Naive thymus-derived CD4-positive, alpha-beta T cell (primary cell): ENCODE measurements at regions not wholly inside any gene's neighbourhood (a gene's known extent, or its start where the extent isn't known, plus 50 kb on each side); places are given as distances from the start of the nearest gene placed in this dataset.

Experiments
- ATAC-seq: fragments of 150-1000 bp; cut with Tn5 transposase; 2 replicates; pipeline ENCODE4 v1.10.0; 2021; ENCODE audit warnings: mild to moderate bottlenecking, moderate library complexity
- CTCF ChIA-PET: fragments of 350-600 bp; sonication (Branson Sonifier 250); formaldehyde crosslinking; loops from one replicate; lab custom pipeline; 2021; ENCODE audit warnings: antibody characterized with exemption; lab: Charles Lee
- POLR2A ChIA-PET: fragments of 350-600 bp; sonication (Branson Sonifier 250); formaldehyde crosslinking; loops from one replicate; lab custom pipeline; 2021; ENCODE audit warnings: antibody characterized with exemption, inconsistent platforms; lab: Charles Lee
- DNase-seq, 9 donors: peaks; one replicate each; pipeline versions ENCODE4 v3.0.0 to v3.0.0-alpha.2; 2020 to 2022; ENCODE audit warnings: mixed read lengths in 1 of 9
- H3K27ac ChIP-seq: one replicate; pipeline ENCODE4 v1.7.0; 2013; ENCODE audit warnings: mild to moderate bottlenecking, low read depth, low read length, moderate library complexity
- H3K27me3 ChIP-seq, 2 donors: one replicate each; pipeline ENCODE4 v1.7.0; 2013; ENCODE audit warnings: low read length in 2 of 2, mild to moderate bottlenecking in 2 of 2, moderate library complexity in 2 of 2; ENCODE audit not compliant: control insufficient read depth in 2 of 2, insufficient read depth in 2 of 2
- H3K36me3 ChIP-seq, 3 experiments: 1 replicate in 2 of 3; 2 replicates in 1 of 3; pipeline ENCODE4 v1.7.0; 2013; ENCODE audit warnings: low read length in 3 of 3, mild to moderate bottlenecking in 3 of 3, moderate library complexity in 1 of 3; ENCODE audit not compliant: insufficient read depth in 3 of 3, control insufficient read depth in 2 of 3
- H3K4me1 ChIP-seq, 2 donors: one replicate each; pipeline ENCODE4 v1.7.0; 2013; ENCODE audit warnings: low read length in 2 of 2, mild to moderate bottlenecking in 2 of 2, moderate library complexity in 1 of 2; ENCODE audit not compliant: control insufficient read depth in 2 of 2, insufficient read depth in 2 of 2
- H3K4me3 ChIP-seq: 2 replicates; pipeline ENCODE4 v1.7.0; 2013; ENCODE audit warnings: mild to moderate bottlenecking, low read length
- H3K9me3 ChIP-seq, 3 experiments: 1 replicate in 2 of 3; 2 replicates in 1 of 3; pipeline ENCODE4 v1.7.0; 2013; ENCODE audit warnings: low read length in 3 of 3; ENCODE audit not compliant: control insufficient read depth in 2 of 3
- H3K27ac Mint-ChIP-seq, 9 donors: one replicate each; pipeline ENCODE4 v1.8.0; 2020 to 2022; ENCODE audit warnings: mixed read lengths in 9 of 9, mild to moderate bottlenecking in 8 of 9, moderate library complexity in 5 of 9, inconsistent platforms in 2 of 9
- H3K27me3 Mint-ChIP-seq, 5 donors: one replicate each; pipeline ENCODE4 v1.8.0; 2021 to 2022; ENCODE audit warnings: mixed read lengths in 5 of 5, mild to moderate bottlenecking in 1 of 5
- H3K36me3 Mint-ChIP-seq, 5 donors: one replicate each; pipeline ENCODE4 v1.8.0; 2020 to 2022; ENCODE audit warnings: mixed read lengths in 5 of 5, mild to moderate bottlenecking in 3 of 5, inconsistent platforms in 1 of 5
- H3K4me1 Mint-ChIP-seq, 7 donors: one replicate each; pipeline ENCODE4 v1.8.0; 2020 to 2022; ENCODE audit warnings: mixed read lengths in 7 of 7, mild to moderate bottlenecking in 3 of 7, inconsistent platforms in 1 of 7
- H3K4me3 Mint-ChIP-seq, 10 donors: one replicate each; pipeline ENCODE4 v1.8.0; 2020 to 2022; ENCODE audit warnings: mild to moderate bottlenecking in 10 of 10, mixed read lengths in 10 of 10, moderate library complexity in 6 of 10, inconsistent platforms in 2 of 10
- H3K9me3 Mint-ChIP-seq, 11 donors: one replicate each; pipeline ENCODE4 v1.8.0; 2020 to 2022; ENCODE audit warnings: mixed read lengths in 11 of 11, mild to moderate bottlenecking in 4 of 11, inconsistent platforms in 1 of 11, moderate library complexity in 1 of 11
- intact Hi-C, 2 donors: fragments of 100-400 bp; cut with micrococcal nuclease; formaldehyde crosslinking; loops; one replicate each; pipeline ENCODE4 v1.15.1; 2023

- Histone ChIP-seq H3K27me3 (no peaks in the 10 kb centered on the region), H3K27ac (no peak overlapping the region), H3K36me3 (no peaks in the 10 kb centered on the region), H3K4me1 (no peaks in the 10 kb centered on the region), H3K9me3 (no peaks in the 10 kb centered on the region), H3K4me3 (no peak overlapping the region)
- intact Hi-C loops = no loop called here
- no peak for DNase-seq
- POLR2A ChIA-PET = no interaction called here
- CTCF ChIA-PET = interaction anchor here (0.6 kb wide), 1 partner anchor 89 kb away, joined by 3 read pairs; no protein-coding TSS in a partner anchor
- Mint-ChIP-seq H3K27ac (no peak overlapping the region), H3K27me3 (no peaks in the 10 kb centered on the region), H3K9me3 (peaks cover 0 to 8% (median 2%) of the 10 kb centered on the region in 11 donors), H3K36me3 (peaks cover 0 to 1% (median 0%) of the 10 kb centered on the region in 5 donors), H3K4me3 (no peak overlapping the region), H3K4me1 (no peaks in the 10 kb centered on the region)
- no peak for ATAC-seq
Observed at GRCh38 chr2:168314236-168314635, 66.8 kb upstream of the STK39 start.

GRCh38 chr2:168315331-168316072 lies 68.1 kb upstream of the STK39 start:
- CTCF ChIA-PET = no interaction called here
- Histone ChIP-seq H3K27me3 (no peaks in the 10 kb centered on the region), H3K9me3 (no peaks in the 10 kb centered on the region), H3K27ac (no peak overlapping the region), H3K4me3 (no peak overlapping the region), H3K36me3 (no peaks in the 10 kb centered on the region), H3K4me1 (no peaks in the 10 kb centered on the region)
- H3K4me1 Mint-ChIP-seq = no peaks in the 10 kb centered on the region
- DNase-seq (no peak), ATAC-seq (no peak)
- H3K9me3 Mint-ChIP-seq = peaks cover 0 to 8% (median 0%) of the 10 kb centered on the region in 11 donors
- H3K4me3 Mint-ChIP-seq = no peak overlapping the region
- H3K27ac Mint-ChIP-seq = no peak overlapping the region
- H3K36me3 Mint-ChIP-seq = no peaks in the 10 kb centered on the region
- POLR2A ChIA-PET = no interaction called here
- intact Hi-C loops = no loop called here
- no peaks in the 10 kb centered on the region for H3K27me3 Mint-ChIP-seq

- H3K27ac Mint-ChIP-seq = no peak overlapping the region
- Histone ChIP-seq H3K27me3 (no peaks in the 10 kb centered on the region), H3K4me3 (no peak overlapping the region), H3K9me3 (no peaks in the 10 kb centered on the region), H3K4me1 (no peaks in the 10 kb centered on the region), H3K36me3 (no peaks in the 10 kb centered on the region), H3K27ac (no peak overlapping the region)
- H3K4me1 Mint-ChIP-seq = no peaks in the 10 kb centered on the region
- DNase-seq (no peak), ATAC-seq (no peak)
- ChIA-PET POLR2A (no interaction called here), CTCF (no interaction called here)
- intact Hi-C loops = no loop called here
- no peaks in the 10 kb centered on the region for H3K36me3 Mint-ChIP-seq
- no peaks in the 10 kb centered on the region for H3K27me3 Mint-ChIP-seq
- H3K9me3 Mint-ChIP-seq = peaks cover 0 to 8% (median 0%) of the 10 kb centered on the region in 11 donors
- no peak overlapping the region for H3K4me3 Mint-ChIP-seq
Observed at GRCh38 chr2:168316073-168316440, 68.7 kb upstream of the STK39 start.

GRCh38 chr2:168317282-168317681 lies 69.9 kb upstream of the STK39 start:
- no peaks in the 10 kb centered on the region for H3K36me3 ChIP-seq
- no peaks in the 10 kb centered on the region for H3K27me3 ChIP-seq
- DNase-seq (no peak), ATAC-seq (no peak)
- intact Hi-C loops = no loop called here
- H3K9me3 ChIP-seq = no peaks in the 10 kb centered on the region
- Mint-ChIP-seq H3K4me3 (no peak overlapping the region), H3K36me3 (no peaks in the 10 kb centered on the region), H3K4me1 (no peaks in the 10 kb centered on the region), H3K9me3 (peaks cover 0 to 8% (median 0%) of the 10 kb centered on the region in 11 donors), H3K27me3 (peaks cover 0 to 2% (median 0%) of the 10 kb centered on the region in 5 donors), H3K27ac (no peak overlapping the region)
- H3K4me3 ChIP-seq = no peak overlapping the region
- H3K4me1 ChIP-seq = no peaks in the 10 kb centered on the region
- no peak overlapping the region for H3K27ac ChIP-seq
- CTCF ChIA-PET = no interaction called here
- POLR2A ChIA-PET = no interaction called here

- no peaks in the 10 kb centered on the region for H3K4me1 Mint-ChIP-seq
- H3K9me3 ChIP-seq = no peaks in the 10 kb centered on the region
Observed at GRCh38 chr2:168320267-168320666, 72.9 kb upstream of the STK39 start.

GRCh38 chr2:168322325-168323007 lies 75.1 kb upstream of the STK39 start:
- Mint-ChIP-seq H3K36me3 (peaks cover 0 to 1% (median 0%) of the 10 kb centered on the region in 5 donors), H3K27me3 (peaks cover 5 to 20% (median 14%) of the 10 kb centered on the region in 5 donors), H3K4me1 (no peaks in the 10 kb centered on the region), H3K4me3 (no peak overlapping the region), H3K27ac (peak overlapping the region in 1 of 9 donors; percentile 66), H3K9me3 (peaks cover 0 to 3% (median 0%) of the 10 kb centered on the region in 11 donors)
- no peak overlapping the region for H3K4me3 ChIP-seq
- no peaks in the 10 kb centered on the region for H3K4me1 ChIP-seq
- intact Hi-C loops = no loop called here
- no peak for ATAC-seq
- no peaks in the 10 kb centered on the region for H3K9me3 ChIP-seq
- CTCF ChIA-PET = interaction anchor here (1.0 kb wide), 1 partner anchor 14 kb away, joined by 4 read pairs; no protein-coding TSS in a partner anchor
- no peaks in the 10 kb centered on the region for H3K27me3 ChIP-seq
- POLR2A ChIA-PET = no interaction called here
- DNase-seq = no peak
- no peak overlapping the region for H3K27ac ChIP-seq
- no peaks in the 10 kb centered on the region for H3K36me3 ChIP-seq

More at GRCh38 chr2:168320267-168320666, 72.9 kb upstream of the STK39 start:
- Mint-ChIP-seq H3K36me3 (no peaks in the 10 kb centered on the region), H3K4me3 (no peak overlapping the region), H3K27ac (no peak overlapping the region), H3K9me3 (no peaks in the 10 kb centered on the region), H3K27me3 (peaks cover 5 to 17% (median 11%) of the 10 kb centered on the region in 5 donors)
- H3K4me3 ChIP-seq = no peak overlapping the region
- H3K27ac ChIP-seq = no peak overlapping the region
- ATAC-seq (no peak), DNase-seq (no peak)
- no peaks in the 10 kb centered on the region for H3K4me1 ChIP-seq
- no peaks in the 10 kb centered on the region for H3K27me3 ChIP-seq
- CTCF ChIA-PET = no interaction called here
- no peaks in the 10 kb centered on the region for H3K36me3 ChIP-seq
- intact Hi-C loops = no loop called here
- POLR2A ChIA-PET = no interaction called here
